Fibroblast of skin of back (primary cell): ENCODE measurements at regions not wholly inside any gene's neighbourhood (a gene's known extent, or its start where the extent isn't known, plus 50 kb on each side); places are given as distances from the start of the nearest gene placed in this dataset.

Source experiments
- DNase-seq: peaks from one replicate; pipeline ENCODE4 v3.0.0-alpha.2; 2013

DNA sequence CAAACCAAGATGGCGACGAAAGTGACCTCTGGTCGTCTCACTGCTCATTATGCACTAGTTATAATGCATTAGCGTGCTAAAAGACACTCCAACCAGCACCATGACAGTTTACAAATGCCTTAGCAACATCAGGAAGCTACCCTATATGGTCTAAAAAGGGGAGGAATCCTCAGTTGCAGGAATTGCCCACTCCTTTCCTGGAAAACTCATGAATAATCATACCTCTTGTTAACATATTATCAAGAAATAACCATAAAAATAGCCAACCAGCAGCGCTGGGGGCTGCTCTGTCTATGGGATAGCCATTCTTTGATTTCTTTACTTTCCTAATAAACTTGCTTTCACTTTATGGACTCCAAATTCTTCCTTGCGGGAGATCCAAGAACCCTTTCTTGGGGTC lies 595.7 kb upstream of the KLF4 start:
- DNase-seq, result no peak

DNA sequence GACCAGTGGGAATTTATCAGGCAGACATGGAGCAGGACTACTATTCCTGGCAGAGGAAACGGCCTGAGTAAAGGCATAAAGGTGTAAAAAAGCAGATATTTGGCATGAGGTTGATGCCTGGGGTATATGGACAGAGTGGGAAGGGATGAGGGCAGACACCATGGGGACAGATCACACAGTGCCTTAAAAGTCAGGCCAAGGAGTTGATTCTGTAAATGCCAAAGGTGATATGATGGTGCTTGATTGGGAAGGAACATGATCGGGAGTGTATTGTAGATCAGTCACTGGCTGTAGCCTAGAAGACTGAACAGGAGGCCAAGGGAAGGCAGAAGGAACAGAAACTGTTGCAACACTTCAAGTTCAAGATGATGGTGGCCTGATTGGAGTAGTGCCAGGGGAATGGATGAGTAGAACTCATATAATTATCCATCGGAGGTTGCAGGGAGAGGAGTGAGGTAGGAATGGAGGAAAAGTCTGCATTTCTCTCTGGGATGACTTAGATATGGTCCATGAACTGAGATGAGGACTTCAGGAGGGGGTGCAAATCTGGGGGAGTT lies 594.3 kb upstream of the KLF4 start:
- DNase-seq, result no peak

DNA sequence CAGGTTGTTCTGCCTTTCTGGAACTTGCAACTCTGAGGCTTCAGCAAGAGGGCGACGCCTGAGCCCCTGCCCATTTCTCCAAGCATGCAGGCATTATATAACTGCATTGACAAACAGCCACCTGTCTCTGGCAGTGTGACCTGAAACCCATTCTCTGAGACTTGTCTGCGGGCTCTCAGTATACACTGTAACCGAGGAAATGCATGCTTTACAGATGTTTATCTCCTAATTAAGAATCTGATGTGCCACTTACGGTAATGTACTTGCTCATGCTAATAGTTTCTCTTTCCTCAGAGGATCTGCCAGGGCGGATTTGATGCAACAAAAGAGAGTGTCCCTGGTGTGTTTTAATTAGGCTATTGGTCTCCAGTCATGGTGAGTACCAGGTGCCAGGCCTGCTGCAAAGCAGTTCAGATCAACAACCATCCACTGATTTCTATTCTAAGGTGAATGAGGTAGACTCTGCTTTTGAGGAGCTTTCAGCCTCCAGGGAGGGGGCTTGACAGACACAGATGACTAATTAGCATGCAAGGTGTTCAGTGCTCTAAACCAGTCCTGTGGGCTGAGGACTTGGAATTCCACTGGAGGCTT lies 593.7 kb upstream of the KLF4 start:
- DNase-seq, result no peak

DNA sequence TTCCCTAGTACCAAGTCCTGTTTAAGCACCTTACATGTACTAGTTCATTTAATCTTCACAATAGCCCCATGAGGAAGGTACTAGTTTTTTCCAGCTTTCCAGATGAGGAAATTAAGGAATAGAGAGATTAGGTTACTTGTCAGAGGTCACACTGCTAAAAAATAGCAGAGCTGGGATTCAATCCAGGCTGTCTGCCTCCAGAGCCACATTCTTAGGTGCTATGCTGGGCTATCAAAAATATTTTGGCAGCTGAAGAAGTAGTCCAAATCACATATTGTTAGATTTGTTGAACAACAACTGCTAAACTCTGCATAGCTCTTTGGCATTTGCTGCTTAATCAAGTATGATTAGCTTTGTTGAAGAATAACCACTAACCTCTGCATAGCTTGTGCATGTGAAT lies 591.5 kb upstream of the KLF4 start:
- no peak for DNase-seq

DNA sequence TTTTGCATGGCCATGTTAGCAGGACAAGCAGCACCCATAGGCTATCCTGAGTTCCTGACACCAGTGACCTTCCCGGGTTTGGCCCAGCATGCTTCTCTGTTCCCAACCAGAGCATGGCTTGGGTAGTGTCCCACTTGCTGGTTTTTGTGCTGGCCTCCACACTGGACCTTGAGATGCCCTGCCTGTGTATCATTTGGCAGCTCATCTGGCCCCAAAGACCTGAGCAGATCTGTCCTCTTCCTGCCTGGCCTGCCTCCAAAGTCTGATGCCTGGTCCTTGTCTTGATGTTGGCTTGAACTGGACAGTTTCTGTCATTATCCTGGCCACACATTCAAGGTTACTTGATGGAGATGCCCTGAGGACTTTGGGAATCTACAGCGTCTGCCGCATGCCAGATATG lies 590.7 kb upstream of the KLF4 start:
- no peak for DNase-seq

DNA sequence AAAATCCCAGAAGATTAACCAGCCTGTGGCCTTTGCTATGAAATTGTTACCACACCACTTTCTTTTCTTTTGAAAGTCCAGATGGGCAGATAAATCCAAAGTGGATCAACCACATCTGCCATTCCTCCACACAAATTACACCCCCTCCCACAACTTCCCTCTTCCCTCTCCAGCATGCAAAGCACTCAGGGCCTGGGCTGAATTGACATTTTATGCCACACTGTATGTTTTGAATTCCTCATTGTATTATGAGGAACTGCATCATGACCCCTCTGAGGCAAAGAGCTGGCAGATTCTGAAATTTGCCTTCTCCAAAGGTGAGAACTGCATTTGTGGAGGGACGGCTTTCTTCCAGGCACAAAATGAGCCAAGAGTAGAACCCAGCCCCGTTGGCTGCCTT lies 589.2 kb upstream of the KLF4 start:
- DNase-seq, result no peak

DNA sequence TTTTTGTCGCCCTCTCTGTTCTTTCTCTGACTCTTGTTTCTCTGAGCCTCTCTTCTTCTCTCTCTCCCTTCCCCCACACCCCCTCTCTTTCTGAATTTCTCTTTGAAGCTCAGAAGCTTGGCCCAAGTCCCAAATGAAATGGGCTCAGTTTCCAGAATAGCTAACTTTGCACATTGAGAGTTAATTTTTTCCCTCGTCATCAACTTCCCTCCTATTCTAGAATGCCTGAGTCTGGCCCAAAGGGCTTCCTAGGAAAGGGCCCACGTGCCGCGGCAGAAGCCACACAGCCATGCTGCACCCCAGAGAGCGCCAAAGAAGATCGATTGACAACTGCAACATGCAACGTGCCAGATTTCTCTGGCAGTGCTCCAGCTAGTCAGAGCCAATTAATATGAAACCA lies 588.8 kb upstream of the KLF4 start:
- no peak for DNase-seq

DNA sequence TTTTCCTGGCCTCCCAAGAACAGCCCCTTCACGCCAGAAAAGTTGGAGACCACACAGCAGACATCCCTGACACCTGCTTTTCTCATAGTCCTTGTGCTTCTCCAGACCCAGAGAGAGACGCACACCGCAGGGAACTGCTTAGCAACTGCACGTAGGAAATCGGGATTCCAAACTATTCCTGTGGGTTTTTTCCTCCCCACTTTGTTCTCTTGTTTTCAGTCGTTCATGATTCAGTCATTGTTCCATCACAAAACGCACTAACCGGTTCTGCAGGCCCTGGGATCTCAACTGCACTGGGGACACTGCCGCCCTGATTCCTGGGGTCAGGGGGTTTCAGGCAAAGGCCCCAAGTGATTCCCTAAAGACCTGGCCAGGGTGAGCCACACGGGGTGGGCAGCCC lies 588.0 kb upstream of the KLF4 start:
- no peak for DNase-seq

DNA sequence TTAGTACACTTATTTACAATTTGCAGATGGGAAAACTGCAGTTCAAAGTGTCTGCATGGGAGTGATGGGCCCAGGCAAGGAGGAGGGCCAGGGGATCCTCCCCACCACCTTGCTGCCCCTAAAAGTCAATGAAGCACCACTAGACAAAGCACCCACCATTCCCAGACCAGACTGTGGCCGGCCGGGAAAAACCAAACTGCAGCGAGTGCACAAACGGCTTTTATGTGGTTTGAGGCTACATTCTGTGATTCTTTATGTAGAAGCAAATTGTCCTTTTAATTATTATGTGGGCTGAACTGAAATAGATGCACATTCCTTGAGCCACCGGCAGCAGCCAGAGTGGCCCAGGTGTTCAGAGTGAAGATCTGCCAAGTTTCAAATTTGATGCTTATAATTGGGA lies 585.3 kb upstream of the KLF4 start:
- DNase-seq, result no peak

DNA sequence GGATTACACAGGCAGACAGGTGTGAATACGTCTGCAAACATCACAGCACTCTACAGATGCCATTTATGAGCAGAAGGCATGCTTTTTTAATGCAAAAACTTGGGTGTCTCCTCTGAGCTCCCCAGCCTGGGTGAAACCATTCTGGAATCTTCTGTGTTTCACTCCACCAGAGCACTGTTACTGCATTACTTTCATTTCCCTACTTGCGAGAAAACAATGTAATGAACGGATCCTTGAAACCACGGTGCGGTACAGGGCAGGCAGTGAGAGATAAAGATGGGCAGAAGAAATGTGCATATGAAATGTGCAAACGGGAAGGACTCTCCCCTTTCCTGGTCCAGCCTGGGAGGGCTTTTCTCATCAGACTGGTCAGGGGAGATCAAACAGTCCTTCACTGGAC lies 584.3 kb upstream of the KLF4 start:
- DNase-seq, result no peak

DNA sequence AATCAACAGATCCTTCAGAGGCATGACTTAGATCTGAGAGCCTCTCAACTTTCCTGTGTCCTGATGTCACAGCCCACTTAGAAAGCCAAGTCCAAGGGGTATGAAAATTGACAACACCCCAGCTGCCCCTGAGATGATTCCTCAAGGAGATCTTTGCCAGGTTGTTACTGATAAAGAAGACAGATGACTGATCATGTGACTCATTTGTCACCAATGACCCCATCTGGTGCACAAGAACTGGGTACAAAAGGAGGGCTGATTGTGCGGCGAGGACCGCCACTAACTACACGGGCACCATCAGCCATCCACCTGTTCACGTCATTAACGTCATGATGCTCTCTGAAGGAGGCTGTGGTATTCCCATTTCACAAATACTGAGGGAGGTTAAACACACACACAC lies 583.2 kb upstream of the KLF4 start:
- no peak for DNase-seq

DNA sequence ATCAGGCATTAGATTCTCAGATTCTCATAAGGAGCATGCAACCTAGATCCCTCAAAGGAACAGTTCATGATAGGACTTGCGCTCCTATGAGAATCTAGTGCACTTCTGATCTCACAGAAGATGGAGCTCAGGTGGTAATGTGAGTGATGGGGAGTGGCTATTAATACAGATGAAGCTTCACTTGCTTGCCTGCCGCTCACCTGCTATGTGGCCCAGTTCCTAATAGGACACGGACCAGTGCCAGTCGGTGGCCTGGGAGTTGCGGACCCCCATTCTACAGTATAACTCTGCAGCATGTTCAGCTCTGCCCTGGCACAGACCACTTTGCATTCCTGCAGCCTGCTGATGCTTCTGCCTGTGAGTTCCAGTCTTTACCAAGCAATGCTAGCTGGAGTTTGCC lies 581.3 kb upstream of the KLF4 start:
- DNase-seq, result no peak

DNA sequence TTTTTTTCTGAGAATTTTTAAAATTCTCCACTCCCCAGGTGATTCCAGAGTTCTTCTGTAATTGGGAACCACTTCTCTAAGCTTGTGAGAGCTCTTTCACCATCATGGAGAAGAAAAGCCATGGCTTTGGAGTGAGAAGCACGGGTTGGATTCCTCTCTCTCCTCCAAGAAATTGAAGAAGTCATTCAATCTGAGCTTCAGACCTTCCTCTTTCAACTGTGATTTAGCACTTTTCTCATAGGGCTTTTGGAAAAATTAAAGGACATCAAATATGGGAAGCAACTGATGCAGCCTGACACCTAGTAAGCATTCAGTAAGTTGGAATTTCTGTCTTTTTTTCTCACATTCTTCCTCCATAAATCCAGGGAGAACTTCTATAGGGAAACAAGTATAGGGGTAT lies 580.4 kb upstream of the KLF4 start:
- no peak for DNase-seq

DNA sequence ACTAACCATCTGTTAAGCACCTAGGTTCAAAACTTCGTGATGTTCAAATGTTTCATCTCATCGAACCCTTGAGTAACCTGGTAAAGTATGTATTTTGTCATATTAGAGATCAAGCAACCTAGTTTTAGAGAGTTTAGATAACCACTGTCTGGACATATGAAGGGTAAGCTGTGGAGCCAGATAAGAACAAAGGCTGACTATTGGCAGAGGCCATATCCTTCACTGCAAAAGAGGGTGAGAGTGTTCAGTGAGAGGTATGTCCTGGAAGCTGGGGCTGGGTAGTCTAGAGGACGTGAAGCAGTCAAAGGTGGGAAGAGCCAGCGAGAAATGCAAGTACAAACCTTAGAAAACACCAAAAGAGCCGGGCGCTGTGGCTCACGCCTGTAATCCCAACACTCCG lies 573.1 kb upstream of the KLF4 start:
- no peak for DNase-seq

DNA sequence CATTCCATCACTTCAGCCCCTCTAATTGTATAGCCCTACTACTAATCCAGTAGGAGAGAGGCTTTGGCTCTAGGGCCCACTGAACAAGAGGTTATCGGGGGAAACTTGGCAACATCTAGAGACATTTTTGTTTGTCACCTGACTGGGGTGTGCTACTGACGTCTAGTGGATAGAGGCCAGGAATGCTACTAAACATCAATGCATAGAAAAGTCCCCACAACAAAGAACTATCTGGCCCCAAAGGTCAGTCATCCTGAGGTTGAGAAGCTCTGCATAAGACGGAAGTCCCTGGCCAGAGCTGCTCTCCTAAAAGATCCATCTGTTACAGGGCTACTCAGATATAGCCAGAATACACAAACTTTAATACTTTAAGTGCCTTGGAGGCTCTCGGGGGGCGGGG lies 570.6 kb upstream of the KLF4 start:
- no peak for DNase-seq

DNA sequence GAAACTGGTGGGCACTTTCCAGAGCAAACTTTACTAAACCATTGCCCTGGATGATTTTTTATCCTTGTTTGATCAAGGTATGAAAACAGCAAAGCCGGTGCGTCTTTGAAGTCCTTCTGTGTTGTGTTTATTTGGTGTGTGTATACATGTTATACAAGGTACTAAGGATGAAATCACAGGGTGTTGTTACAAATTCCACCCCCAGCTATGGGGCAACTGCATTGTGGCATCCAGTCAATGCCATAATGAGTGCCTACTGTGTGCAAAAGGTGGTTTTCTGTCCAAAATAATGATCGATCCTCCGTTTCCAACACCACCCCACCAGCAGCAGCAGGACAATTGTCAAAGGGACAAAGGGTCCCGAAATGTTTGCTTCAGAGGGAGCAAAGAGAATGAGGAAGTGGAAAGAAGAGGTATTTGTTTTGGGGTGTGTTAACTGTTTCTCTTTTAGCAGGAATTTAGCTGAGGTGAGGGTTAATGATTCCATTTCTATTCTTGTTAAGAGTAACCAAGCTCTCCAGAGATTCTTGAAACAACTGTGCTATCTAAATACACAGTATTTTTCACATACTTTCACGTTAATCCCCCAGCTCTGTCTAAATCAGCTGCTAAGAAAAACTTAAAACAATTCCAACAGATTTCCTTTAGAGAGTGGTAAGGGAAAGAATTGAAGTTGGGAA lies 568.7 kb upstream of the KLF4 start:
- DNase-seq, result no peak

DNA sequence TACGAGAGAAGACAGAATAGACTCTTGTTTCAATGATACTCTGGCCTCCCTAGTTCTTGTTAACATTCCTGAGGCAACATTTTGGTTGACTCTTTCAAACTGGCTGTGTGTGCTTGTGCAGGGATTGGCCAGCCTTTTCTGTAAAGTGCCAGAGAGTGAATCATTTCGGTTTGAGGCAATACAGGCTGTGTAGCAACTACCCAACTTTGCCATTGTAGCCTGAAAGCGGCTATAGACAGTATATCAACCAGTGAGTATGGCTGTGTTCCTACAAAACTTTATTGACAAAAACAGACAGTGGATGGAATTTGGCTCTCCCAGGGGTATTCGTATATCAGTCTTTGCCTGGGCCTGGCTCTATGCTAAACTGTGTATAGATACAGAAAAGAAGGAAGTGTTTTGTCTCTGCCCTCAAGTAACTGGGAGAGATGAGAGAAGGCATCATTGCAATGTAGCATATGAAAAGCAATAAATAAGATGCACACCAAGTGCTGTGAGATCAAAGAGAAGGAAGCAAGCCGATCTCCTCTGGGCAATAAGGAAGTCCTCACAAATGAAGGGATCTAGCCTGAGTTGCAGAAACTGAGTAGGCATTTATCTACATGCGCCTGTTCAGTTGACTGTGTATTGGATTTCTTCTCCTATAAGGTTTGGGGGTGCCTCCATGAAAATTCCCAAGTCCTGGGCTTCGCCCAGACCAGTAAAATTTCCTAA lies 568.0 kb upstream of the KLF4 start:
- DNase-seq, result peak; percentile 95

DNA sequence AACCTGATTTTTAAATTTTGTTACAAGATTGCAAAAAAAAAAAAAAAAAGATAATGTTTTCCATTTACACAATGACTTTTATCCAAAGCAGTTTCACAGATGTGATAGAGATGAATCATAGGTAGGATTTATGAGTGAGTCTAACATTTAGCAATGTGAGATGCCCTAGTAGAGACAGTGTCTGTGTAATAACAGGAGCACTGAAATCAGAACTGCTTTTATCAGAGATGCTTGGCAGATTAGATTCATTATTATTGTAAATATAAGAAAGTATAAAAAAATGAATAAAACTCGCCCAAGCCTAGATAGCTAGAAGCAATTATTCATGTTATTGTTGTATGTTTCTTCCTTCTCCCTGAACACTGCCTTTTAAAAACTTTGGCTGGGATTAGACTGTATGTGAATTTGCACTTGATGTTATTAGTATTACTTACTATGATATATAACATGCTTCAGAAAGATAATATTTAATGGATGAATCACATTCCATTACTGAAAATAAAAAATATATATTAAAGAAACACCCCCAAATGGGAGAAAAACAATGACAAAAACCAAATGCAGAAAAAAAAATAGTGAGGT lies 567.3 kb upstream of the KLF4 start:
- DNase-seq, result peak; percentile 91

DNA sequence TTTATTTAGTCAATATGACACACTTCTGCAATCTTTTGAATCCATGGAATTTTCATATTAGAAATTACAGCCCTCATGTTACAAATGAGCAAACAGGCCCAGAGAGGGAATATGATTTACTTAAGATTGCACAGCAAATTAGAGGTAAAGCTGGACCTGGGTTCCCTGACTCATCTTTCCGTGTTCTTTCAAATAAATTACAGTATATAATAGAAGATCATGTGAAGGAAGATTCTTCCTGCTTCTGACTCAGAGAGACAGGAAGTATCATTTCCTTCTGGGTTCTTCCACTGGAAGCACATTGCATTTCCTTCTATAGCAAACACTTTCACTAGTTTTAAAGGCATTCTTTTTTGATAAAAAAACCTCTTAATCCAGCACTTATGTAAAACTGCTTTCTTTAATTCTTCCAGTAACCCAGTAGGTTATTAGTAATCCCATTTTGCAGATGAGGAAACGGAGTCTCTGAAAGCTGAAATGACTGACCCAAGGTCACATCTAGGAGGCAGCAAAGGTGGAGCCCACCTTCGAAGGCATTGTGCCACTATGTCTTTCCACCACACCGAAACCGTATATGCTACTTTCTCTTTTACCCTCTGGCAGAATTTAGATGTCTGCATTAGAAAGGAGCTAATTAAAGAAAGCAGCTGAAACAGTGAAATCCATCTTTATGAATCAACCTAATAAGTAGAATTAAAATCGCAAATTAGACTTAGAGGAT lies 566.7 kb upstream of the KLF4 start:
- DNase-seq, result peak; percentile 66

DNA sequence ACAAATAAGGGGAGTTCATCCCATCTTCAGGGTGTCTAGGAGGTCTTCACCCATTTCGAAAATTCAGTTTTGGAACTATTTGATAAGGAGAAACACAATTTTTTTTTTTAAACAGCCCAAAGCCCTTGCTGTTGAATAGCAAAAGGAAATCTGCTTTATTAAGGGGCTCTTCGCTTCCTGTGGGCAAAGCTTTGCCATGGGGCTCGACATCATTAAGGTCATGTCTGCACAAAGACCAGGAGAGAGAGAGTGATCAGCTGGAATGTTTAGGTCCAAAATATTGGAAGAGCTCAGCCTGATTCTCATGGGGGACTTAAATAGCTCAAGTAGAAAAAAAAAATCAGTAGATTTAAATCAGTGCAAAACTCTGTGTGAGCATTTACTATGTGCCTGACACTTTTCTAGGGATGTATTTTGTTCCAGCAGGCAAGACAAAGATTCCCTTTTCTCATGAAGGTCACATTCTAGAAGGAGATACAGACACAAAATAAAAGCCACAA lies 564.6 kb upstream of the KLF4 start:
- DNase-seq, result no peak

DNA sequence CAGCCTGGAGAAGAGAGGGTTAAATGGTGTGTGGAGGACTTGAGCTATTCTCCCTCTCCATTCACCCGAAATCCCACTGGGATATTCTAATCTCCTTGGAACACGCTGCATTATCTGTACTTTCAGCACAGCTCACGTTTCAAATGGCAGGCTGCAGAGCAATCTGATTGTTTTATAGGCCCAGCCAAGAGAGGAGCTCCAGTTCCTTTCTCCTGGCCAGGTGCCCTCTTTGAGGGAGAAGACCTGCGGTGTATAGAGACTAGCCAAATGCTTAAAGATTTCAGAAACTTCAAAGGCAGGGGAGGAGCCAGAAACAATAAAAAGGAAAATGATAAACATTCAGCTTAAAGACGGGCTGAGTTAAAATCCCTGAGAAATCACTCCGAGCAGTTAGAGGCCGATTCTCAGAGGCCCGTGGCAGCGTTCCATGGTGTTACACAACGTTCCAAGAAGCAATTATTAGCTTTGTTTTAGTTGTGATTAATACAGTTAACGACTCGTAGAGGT lies 564.0 kb upstream of the KLF4 start:
- peak; percentile 45 for DNase-seq

DNA sequence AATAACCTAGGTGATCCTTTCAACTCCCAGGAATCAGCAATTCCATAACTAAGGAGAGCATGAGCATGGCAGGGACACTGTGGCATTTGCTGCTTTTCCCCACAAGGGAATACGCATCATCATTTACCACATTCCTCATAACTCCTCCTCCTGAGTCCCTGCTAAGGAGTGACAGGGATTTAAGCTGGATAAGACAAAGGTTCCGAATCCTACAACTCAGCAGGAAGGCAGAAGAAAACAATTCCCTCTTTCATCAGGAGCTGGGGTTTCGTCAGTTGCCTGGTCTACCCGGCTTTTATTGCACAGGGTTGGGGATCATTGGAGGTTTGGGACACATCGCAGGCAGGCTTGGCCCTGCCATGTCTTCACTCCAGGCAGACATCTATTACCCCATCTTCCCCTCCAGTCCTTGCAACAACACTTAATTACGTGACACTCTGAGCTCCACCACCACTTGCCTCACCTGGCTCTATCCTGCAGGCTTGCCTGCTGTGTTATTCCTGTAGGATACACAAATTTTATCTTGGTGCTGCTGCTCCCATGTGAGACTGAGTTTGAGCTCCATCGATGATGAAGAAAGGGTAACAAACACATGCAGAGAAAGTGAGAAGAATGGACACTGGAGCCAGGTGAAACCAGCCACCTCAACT lies 563.0 kb upstream of the KLF4 start:
- peak; percentile 76 for DNase-seq
